Mesendoderm (in vitro differentiated cells): ENCODE measurements at regions not wholly inside any gene's neighbourhood (a gene's known extent, or its start where the extent isn't known, plus 50 kb on each side); places are given as distances from the start of the nearest gene placed in this dataset.

Experiments used
- DNase-seq: peaks from one replicate; pipeline ENCODE4 v3.0.0; 2013
- H2AK5ac ChIP-seq: 2 replicates; pipeline ENCODE4 v1.6.1; 2013; ENCODE audit warnings: low read length, inconsistent platforms
- H2BK120ac ChIP-seq: 2 replicates; pipeline ENCODE4 v1.6.1; 2013; ENCODE audit warnings: low read depth, mild to moderate bottlenecking, low read length, moderate library complexity, mixed read lengths
- H2BK15ac ChIP-seq: replicated peaks from 2 replicates; pipeline ENCODE4 v1.6.1; 2013; ENCODE audit warnings: low read depth, mild to moderate bottlenecking, moderate library complexity
- H2BK5ac ChIP-seq: 2 replicates; pipeline ENCODE4 v1.6.1; 2013; ENCODE audit warnings: low read length, inconsistent platforms
- H3K18ac ChIP-seq: 2 replicates; pipeline ENCODE4 v1.6.1; 2013; ENCODE audit warnings: mild to moderate bottlenecking, low read length, mixed read lengths
- H3K23ac ChIP-seq: one replicate; pipeline ENCODE4 v1.6.1; 2013; ENCODE audit warnings: low read length
- H3K27ac ChIP-seq: 2 replicates; pipeline ENCODE4 v1.5.1; 2013; ENCODE audit warnings: low read depth, mild to moderate bottlenecking, inconsistent platforms, low read length, moderate library complexity
- H3K27me3 ChIP-seq: 2 replicates; pipeline ENCODE4 v1.6.1; 2013; ENCODE audit warnings: low read length, control low read depth, mild to moderate bottlenecking, inconsistent platforms; ENCODE audit not compliant: insufficient read depth, poor library complexity
- H3K36me3 ChIP-seq: 2 replicates; pipeline ENCODE4 v1.6.1; 2013; ENCODE audit warnings: low read length, inconsistent platforms; ENCODE audit not compliant: control insufficient read depth, insufficient read depth
- H3K4ac ChIP-seq: one replicate; pipeline ENCODE4 v1.6.1; 2013; ENCODE audit warnings: low read depth, mild to moderate bottlenecking, low read length, moderate library complexity
- H3K4me1 ChIP-seq: 2 replicates; pipeline ENCODE4 v1.6.1; 2013; ENCODE audit warnings: low read depth, low read length, inconsistent platforms; ENCODE audit not compliant: control insufficient read depth
- H3K4me2 ChIP-seq: 2 replicates; pipeline ENCODE4 v1.6.1; 2013; ENCODE audit warnings: low read length
- H3K4me3 ChIP-seq: 2 replicates; pipeline ENCODE4 v1.5.1; 2013; ENCODE audit warnings: mild to moderate bottlenecking, low read length
- H3K56ac ChIP-seq: one replicate; pipeline ENCODE4 v1.6.1; 2013; ENCODE audit warnings: low read length
- H3K79me1 ChIP-seq: 2 replicates; pipeline ENCODE4 v1.6.1; 2013; ENCODE audit warnings: low read length, inconsistent platforms
- H3K79me2 ChIP-seq: 2 replicates; pipeline ENCODE4 v1.6.1; 2013; ENCODE audit warnings: mild to moderate bottlenecking, low read length; ENCODE audit not compliant: control insufficient read depth, insufficient read depth
- H3K9ac ChIP-seq: 2 replicates; pipeline ENCODE4 v1.6.1; 2013; ENCODE audit warnings: low read length, inconsistent platforms
- H4K5ac ChIP-seq: one replicate; pipeline ENCODE4 v1.6.1; 2013; ENCODE audit warnings: low read length
- H4K8ac ChIP-seq: one replicate; pipeline ENCODE4 v1.6.1; 2013; ENCODE audit warnings: low read depth, mild to moderate bottlenecking, control low read depth, low read length, moderate library complexity
- WGBS: extraction: QIAGEN DNeasy Blood & Tissue Kit; methylation state at CpG from one replicate; pipeline ENCODE4 v1.1.7; 2013; ENCODE audit warnings: low lambda C conversion rate, missing lambda C conversion rate; ENCODE audit not compliant: insufficient coverage; ENCODE audit errors: extremely low coverage; 5-methylcytosine and 5-hydroxymethylcytosine counted together

- H3K4me3 ChIP-seq = no peak overlapping the region
- H3K79me1 ChIP-seq = no peaks in the 10 kb centered on the region
- H3K18ac ChIP-seq = no peak overlapping the region
- no peak overlapping the region for H2AK5ac ChIP-seq
- H3K4ac ChIP-seq = no peak overlapping the region
- WGBS = no CpG with 5 or more reads among the region's 1 CpG
- H3K36me3 ChIP-seq = no peaks in the 10 kb centered on the region
- H2BK5ac ChIP-seq = no peak overlapping the region
- H3K56ac ChIP-seq = no peak overlapping the region
- no peak overlapping the region for H2BK15ac ChIP-seq
- no peak overlapping the region for H3K4me2 ChIP-seq
- no peak for DNase-seq
- H4K5ac ChIP-seq = no peak overlapping the region
- no peak overlapping the region for H2BK120ac ChIP-seq
- no peak overlapping the region for H4K8ac ChIP-seq
- no peaks in the 10 kb centered on the region for H3K79me2 ChIP-seq
- no peak overlapping the region for H3K23ac ChIP-seq
- H3K27ac ChIP-seq = no peak overlapping the region
- H3K4me1 ChIP-seq = no peaks in the 10 kb centered on the region
- H3K9ac ChIP-seq = no peak overlapping the region
- no peaks in the 10 kb centered on the region for H3K27me3 ChIP-seq
Observed at GRCh38 chr3:27927882-27928281, 205.8 kb upstream of the EOMES start.

- Histone ChIP-seq H3K27ac (no peak overlapping the region), H3K27me3 (no peaks in the 10 kb centered on the region), H3K9ac (no peak overlapping the region), H4K5ac (no peak overlapping the region), H2BK5ac (no peak overlapping the region), H3K23ac (no peak overlapping the region), H2BK15ac (no peak overlapping the region), H4K8ac (no peak overlapping the region), H3K4me1 (no peaks in the 10 kb centered on the region), H3K18ac (no peak overlapping the region), H2AK5ac (no peak overlapping the region), H3K4me2 (no peak overlapping the region), H2BK120ac (no peak overlapping the region), H3K36me3 (no peaks in the 10 kb centered on the region), H3K4me3 (no peak overlapping the region), H3K79me1 (no peaks in the 10 kb centered on the region), H3K79me2 (no peaks in the 10 kb centered on the region), H3K56ac (no peak overlapping the region), H3K4ac (no peak overlapping the region)
- WGBS = no CpG with 5 or more reads among the region's 1 CpG
- DNase-seq = no peak
Observed at GRCh38 chr3:27930052-27930602, 208.0 kb upstream of the EOMES start.

GRCh38 chr3:27935492-27935891 is 213.4 kb upstream of the EOMES start:
- no CpG with 5 or more reads among the region's 2 CpGs for WGBS
- Histone ChIP-seq H3K9ac (no peak overlapping the region), H2AK5ac (no peak overlapping the region), H4K5ac (no peak overlapping the region), H3K4me3 (no peak overlapping the region), H3K4me1 (no peaks in the 10 kb centered on the region), H3K27ac (no peak overlapping the region), H3K18ac (no peak overlapping the region), H3K23ac (no peak overlapping the region), H2BK15ac (no peak overlapping the region), H3K79me2 (no peaks in the 10 kb centered on the region), H3K36me3 (no peaks in the 10 kb centered on the region), H3K4me2 (no peak overlapping the region), H2BK5ac (no peak overlapping the region), H4K8ac (no peak overlapping the region), H2BK120ac (no peak overlapping the region), H3K27me3 (no peaks in the 10 kb centered on the region), H3K4ac (no peak overlapping the region), H3K56ac (no peak overlapping the region), H3K79me1 (no peaks in the 10 kb centered on the region)
- no peak for DNase-seq

GRCh38 chr3:27939521-27939920 is 217.4 kb upstream of the EOMES start:
- H3K4me2 ChIP-seq = no peak overlapping the region
- no peak overlapping the region for H2BK120ac ChIP-seq
- H2AK5ac ChIP-seq = no peak overlapping the region
- no peak overlapping the region for H3K56ac ChIP-seq
- H3K9ac ChIP-seq = no peak overlapping the region
- no peak overlapping the region for H3K27ac ChIP-seq
- no peaks in the 10 kb centered on the region for H3K27me3 ChIP-seq
- no peak overlapping the region for H3K23ac ChIP-seq
- no peak overlapping the region for H2BK15ac ChIP-seq
- H3K36me3 ChIP-seq = no peaks in the 10 kb centered on the region
- H3K18ac ChIP-seq = no peak overlapping the region
- no peak for DNase-seq
- H4K5ac ChIP-seq = no peak overlapping the region
- no peak overlapping the region for H3K4me3 ChIP-seq
- no peak overlapping the region for H3K4ac ChIP-seq
- H2BK5ac ChIP-seq = no peak overlapping the region
- H3K79me1 ChIP-seq = no peaks in the 10 kb centered on the region
- no peaks in the 10 kb centered on the region for H3K79me2 ChIP-seq
- H3K4me1 ChIP-seq = no peaks in the 10 kb centered on the region
- no peak overlapping the region for H4K8ac ChIP-seq

GRCh38 chr3:27939940-27940339 is 217.8 kb upstream of the EOMES start:
- H3K18ac ChIP-seq = no peak overlapping the region
- H2AK5ac ChIP-seq = no peak overlapping the region
- no peak overlapping the region for H3K4me2 ChIP-seq
- H3K4me1 ChIP-seq = no peaks in the 10 kb centered on the region
- H3K56ac ChIP-seq = no peak overlapping the region
- H3K27me3 ChIP-seq = no peaks in the 10 kb centered on the region
- no peak overlapping the region for H4K8ac ChIP-seq
- H3K27ac ChIP-seq = no peak overlapping the region
- no peaks in the 10 kb centered on the region for H3K79me1 ChIP-seq
- H3K9ac ChIP-seq = no peak overlapping the region
- H4K5ac ChIP-seq = no peak overlapping the region
- no peak overlapping the region for H3K4me3 ChIP-seq
- no CpG with 5 or more reads among the region's 5 CpGs for WGBS
- no peak overlapping the region for H2BK120ac ChIP-seq
- H2BK15ac ChIP-seq = no peak overlapping the region
- no peak overlapping the region for H2BK5ac ChIP-seq
- DNase-seq = peak; percentile 54
- H3K36me3 ChIP-seq = no peaks in the 10 kb centered on the region
- no peak overlapping the region for H3K4ac ChIP-seq
- H3K79me2 ChIP-seq = no peaks in the 10 kb centered on the region
- H3K23ac ChIP-seq = no peak overlapping the region

GRCh38 chr3:27943106-27943505 is 221.0 kb upstream of the EOMES start:
- Histone ChIP-seq H4K8ac (no peak overlapping the region), H3K9ac (no peak overlapping the region), H3K36me3 (no peaks in the 10 kb centered on the region), H2AK5ac (no peak overlapping the region), H3K27ac (no peak overlapping the region), H4K5ac (no peak overlapping the region), H2BK5ac (no peak overlapping the region), H3K4me3 (no peak overlapping the region), H3K56ac (no peak overlapping the region), H3K27me3 (no peaks in the 10 kb centered on the region), H3K4ac (no peak overlapping the region), H3K4me1 (no peaks in the 10 kb centered on the region), H3K79me2 (no peaks in the 10 kb centered on the region), H2BK120ac (no peak overlapping the region), H3K18ac (no peak overlapping the region), H3K79me1 (no peaks in the 10 kb centered on the region), H3K23ac (no peak overlapping the region), H3K4me2 (no peak overlapping the region), H2BK15ac (no peak overlapping the region)
- WGBS = no CpG with 5 or more reads among the region's 3 CpGs
- peak; percentile 81 for DNase-seq
